ENCODE measurements at regions not wholly inside any gene's neighbourhood (a gene's known extent, or its start where the extent isn't known, plus 50 kb on each side); places are given as distances from the start of the nearest gene placed in this dataset.
"Not testable (repeated sequence)": the region's sequence is repeated elsewhere in the genome, so short reads cannot be mapped to it uniquely, and the experiment has no call there.

- DNase-seq: no peak
- no peaks in the 10 kb centered on the region for H3K36me3 ChIP-seq
Measured at GRCh38 chr14:101666264-101666663, 95.2 kb upstream of the PPP2R5C start.

GRCh38 chr14:101669629-101670028 is 91.9 kb upstream of the PPP2R5C start:
- Histone ChIP-seq H3K27me3 (no peaks in the 10 kb centered on the region), H3K4me1 (no peaks in the 10 kb centered on the region), H3K4me3 (no peak overlapping the region), H3K36me3 (no peaks in the 10 kb centered on the region), H3K27ac (no peak overlapping the region), H3K9me3 (peaks cover 0 to 11% (median 0%) of the 10 kb centered on the region in 4 donors)
- TF ChIP-seq CTCF (IDR thresholded peaks at IDR 0.05) (no peak), POLR2A (IDR thresholded peaks at IDR 0.05) (no peak)
- no peak for DNase-seq

More at GRCh38 chr14:101666264-101666663, 95.2 kb upstream of the PPP2R5C start:
- Histone ChIP-seq H3K9me3 (peaks cover 0 to 11% (median 0%) of the 10 kb centered on the region in 4 donors), H3K4me1 (no peaks in the 10 kb centered on the region), H3K27me3 (no peaks in the 10 kb centered on the region), H3K4me3 (no peak overlapping the region), H3K27ac (no peak overlapping the region)
- TF ChIP-seq CTCF (IDR thresholded peaks at IDR 0.05): no peak
- TF ChIP-seq POLR2A (IDR thresholded peaks at IDR 0.05): no peak

- Histone ChIP-seq H3K27me3 (no peaks in the 10 kb centered on the region), H3K36me3 (no peaks in the 10 kb centered on the region), H3K27ac (no peak overlapping the region), H3K4me3 (no peak overlapping the region), H3K9me3 (peaks cover 0 to 11% (median 0%) of the 10 kb centered on the region in 4 donors), H3K4me1 (no peaks in the 10 kb centered on the region)
- TF ChIP-seq CTCF (IDR thresholded peaks at IDR 0.05): no peak
- TF ChIP-seq POLR2A (IDR thresholded peaks at IDR 0.05): no peak
- DNase-seq: no peak
Measured at GRCh38 chr14:101673873-101674272, 87.6 kb upstream of the PPP2R5C start.

GRCh38 chr14:101675835-101676234 is 85.7 kb upstream of the PPP2R5C start:
- DNase-seq: not testable (repeated sequence)

GRCh38 chr14:101677912-101678327 is 83.6 kb upstream of the PPP2R5C start:
- H3K27ac ChIP-seq, H3K36me3 ChIP-seq, H3K27me3 ChIP-seq, DNase-seq, H3K4me1 ChIP-seq, H3K9me3 ChIP-seq, H3K4me3 ChIP-seq: not testable (repeated sequence)

More at GRCh38 chr14:101675835-101676234, 85.7 kb upstream of the PPP2R5C start:
- not testable (repeated sequence) for H3K4me1 ChIP-seq, H3K27me3 ChIP-seq, H3K9me3 ChIP-seq, H3K4me3 ChIP-seq, H3K27ac ChIP-seq, H3K36me3 ChIP-seq

- Histone ChIP-seq H3K36me3 (no peaks in the 10 kb centered on the region), H3K27ac (no peak overlapping the region), H3K9me3 (no peaks in the 10 kb centered on the region), H3K4me3 (no peak overlapping the region), H3K4me1 (no peaks in the 10 kb centered on the region), H3K27me3 (no peaks in the 10 kb centered on the region)
- no peak for TF ChIP-seq CTCF (IDR thresholded peaks at IDR 0.05)
- TF ChIP-seq POLR2A (IDR thresholded peaks at IDR 0.05): no peak
- no peak for DNase-seq
Measured at GRCh38 chr14:101681795-101682194, 79.7 kb upstream of the PPP2R5C start.

- no peak overlapping the region for H3K4me3 ChIP-seq
- H3K4me1 ChIP-seq: no peaks in the 10 kb centered on the region
- no peaks in the 10 kb centered on the region for H3K9me3 ChIP-seq
- no peak for DNase-seq
- TF ChIP-seq CTCF (IDR thresholded peaks at IDR 0.05) (no peak), POLR2A (IDR thresholded peaks at IDR 0.05) (no peak)
- H3K36me3 ChIP-seq: no peaks in the 10 kb centered on the region
- no peak overlapping the region for H3K27ac ChIP-seq
- H3K27me3 ChIP-seq: no peaks in the 10 kb centered on the region
Measured at GRCh38 chr14:101683365-101683764, 78.1 kb upstream of the PPP2R5C start.

All from Peyer's patch (tissue), 4 donors.